OCI-M2 (cell line): ENCODE measurements at regions not wholly inside any gene's neighbourhood (a gene's known extent, or its start where the extent isn't known, plus 50 kb on each side); places are given as distances from the start of the nearest gene placed in this dataset.

Experiments
- DNase-seq: peaks from one replicate; lab custom pipeline; 2025; ENCODE audit not compliant: unreplicated experiment; lab: John Stamatoyannopoulos, UW

DNA sequence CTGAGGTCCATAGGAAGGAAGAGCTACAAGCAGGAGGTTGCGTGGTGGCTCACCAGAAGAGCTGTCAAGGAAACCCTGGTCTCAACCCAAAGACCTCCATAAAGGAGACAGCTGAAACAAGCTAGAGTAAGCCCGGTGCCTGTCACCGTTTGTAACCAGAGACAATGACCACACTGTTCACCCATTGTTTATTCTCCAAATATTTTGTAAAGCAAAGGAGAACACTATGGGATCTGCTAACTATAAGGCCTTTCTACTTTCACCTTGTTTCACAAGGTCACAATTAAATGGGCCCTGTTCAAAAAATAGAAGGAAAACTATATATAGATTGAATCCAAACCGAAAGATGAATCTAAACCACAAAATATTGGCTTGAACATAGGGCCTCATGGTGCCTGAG lies 128.9 kb upstream of the TPRG1 start:
- DNase-seq = no peak

DNA sequence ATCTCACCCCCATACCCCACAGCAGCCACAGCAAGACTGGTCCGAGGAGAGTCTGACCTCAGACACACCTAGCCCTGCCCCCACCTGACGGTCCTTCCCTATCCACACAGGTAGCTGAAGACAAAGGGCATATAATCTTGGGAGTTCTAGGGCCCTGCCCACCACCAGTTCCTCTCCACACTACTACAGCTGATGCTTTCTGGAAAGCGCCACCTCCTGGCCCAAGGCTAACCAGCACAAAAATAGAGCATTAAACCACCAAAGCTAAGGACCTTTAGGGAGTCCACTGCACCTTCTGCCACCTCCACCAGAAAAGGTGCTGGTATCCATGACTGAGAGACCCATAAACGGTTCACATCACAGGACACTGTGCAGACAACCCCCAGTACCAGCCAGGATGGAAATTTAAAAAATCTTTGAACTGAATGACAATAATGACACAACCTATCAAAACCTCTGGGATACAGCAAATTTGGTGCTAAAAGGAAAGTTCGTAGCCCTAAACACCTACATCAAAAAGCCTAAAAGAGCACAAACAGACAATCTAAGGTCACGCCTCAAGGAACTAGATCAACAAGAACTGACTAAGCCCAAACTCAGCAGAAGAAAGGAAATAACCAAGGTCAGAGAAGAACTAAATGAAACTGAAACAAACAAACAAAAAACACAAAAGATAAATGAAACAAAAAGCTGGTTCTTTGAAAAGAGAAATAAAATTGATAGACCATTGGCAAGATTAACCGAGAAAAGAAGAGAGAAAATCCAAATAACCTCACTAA lies 122.1 kb upstream of the TPRG1 start:
- no peak for DNase-seq

DNA sequence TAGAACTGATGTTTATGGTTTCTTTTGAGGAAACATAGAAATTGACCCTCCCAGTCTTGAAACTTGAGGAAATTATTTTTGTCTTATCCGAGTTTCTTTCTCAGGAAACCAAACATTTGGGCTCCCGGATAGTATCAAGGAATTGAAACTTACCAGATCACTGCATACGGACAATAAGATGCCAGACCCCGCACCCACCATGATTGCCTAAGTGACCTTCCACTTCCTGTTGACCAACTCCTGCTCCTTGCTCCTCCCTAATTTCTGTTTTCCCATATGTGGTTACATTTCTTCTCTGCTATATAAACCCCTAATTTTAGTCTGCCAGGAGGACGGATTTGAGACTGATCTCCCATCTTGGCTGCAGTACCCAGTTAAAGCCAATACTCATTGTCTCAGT lies 118.4 kb upstream of the TPRG1 start:
- DNase-seq = no peak

DNA sequence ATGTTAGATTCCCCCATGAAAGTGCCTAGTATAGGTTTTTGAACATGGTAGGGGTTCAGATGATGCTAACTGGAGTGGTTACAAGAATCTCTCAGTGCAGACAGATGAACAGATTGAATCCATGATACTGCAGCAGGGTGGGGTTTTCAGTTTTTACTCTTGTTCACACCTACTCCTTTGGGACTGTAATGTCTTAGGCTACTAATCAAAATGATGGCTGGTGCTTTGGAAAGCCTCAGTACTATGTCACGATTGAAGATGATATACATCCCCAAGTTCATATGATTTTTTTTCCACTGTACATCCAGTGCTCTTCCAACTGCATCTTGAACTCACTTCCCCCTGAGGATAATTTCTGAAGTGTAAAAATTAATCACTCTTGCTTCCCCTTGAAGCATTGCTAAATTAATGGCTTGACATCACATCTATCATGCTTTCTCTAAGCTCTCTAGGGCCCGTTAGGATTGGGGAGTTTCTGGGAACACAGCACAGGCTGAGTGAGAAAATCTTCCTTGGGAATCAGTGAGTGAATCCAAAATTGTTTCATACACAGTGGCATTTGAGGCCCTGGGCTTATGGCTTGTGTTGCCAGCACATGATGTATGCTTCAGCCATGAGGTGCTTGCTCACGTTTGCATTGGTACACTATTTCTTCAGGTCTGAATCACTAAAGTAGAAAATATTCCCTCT lies 115.0 kb upstream of the TPRG1 start:
- DNase-seq = no peak

DNA sequence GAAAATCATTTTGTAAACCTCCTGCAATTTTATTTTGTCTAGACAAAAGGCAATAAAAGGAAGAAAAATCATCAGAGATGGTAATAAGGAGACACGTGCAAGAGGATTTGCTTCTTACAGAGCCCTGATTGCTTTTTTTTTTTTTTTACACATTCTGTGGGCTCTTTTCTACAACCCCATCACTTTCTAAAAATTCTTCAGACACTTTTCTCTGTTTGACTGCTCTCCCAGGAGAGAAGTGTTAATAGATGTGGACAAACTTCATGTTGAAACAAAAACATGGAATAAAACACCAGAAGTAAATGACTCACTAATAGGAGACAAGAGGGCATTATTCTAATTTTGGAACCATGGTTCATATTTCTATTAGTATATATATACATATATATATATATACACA lies 114.4 kb upstream of the TPRG1 start:
- no peak for DNase-seq

DNA sequence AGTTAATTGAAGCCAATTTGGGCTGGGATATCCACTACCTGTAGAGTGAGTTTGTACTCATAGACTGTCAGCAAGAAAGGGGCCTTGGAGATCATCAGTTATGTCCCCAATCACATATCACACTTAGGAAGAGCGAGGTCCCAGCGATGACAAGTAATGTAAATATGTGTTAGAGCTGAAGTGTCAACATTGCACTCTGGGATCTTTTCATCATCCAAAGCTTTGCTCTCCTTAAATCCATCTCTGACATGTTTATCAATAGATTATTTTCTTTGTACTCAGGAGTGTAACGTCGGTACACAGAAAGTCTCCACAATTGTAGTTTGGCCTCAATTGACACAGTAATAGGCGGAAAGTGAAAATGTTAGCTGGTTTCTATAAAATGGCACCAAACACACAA lies 113.7 kb upstream of the TPRG1 start:
- DNase-seq = no peak

DNA sequence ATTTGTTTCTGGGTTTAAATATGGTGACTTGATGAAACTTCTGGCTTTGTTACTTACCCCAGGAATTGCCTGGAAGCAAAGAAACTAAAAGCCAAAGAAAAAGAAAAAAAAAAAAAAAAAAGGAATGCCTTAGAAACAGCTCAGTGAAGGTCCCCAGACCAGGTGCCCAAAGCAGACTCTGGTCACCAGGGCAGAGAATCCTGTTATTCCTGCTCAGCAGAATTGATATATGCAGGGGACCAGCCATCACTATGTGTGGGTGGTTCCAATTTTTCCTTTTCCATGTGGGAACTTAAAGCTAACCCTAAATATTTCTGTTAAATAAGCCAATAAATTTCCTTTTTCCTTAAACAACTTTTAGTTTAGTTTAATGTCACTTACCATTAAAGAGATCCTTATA lies 100.8 kb upstream of the TPRG1 start:
- no peak for DNase-seq

DNA sequence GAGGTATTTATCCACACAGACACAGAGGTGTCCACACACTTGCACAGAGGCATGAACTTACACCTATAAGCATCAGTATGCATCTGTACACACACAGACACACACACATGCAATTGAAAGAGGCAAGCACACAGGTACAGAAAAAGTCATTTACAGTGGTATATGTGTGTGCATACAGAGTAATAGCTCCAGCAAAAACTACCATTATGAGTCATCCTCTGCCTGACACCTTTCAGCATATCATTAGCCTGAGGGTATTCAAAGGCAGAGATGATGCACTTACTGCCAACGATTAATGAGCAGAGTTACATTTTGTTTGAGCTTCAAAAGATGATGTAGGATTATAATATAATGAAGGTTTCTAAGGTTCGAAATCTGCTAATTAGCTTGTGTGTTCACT lies 100.3 kb upstream of the TPRG1 start:
- DNase-seq = no peak

DNA sequence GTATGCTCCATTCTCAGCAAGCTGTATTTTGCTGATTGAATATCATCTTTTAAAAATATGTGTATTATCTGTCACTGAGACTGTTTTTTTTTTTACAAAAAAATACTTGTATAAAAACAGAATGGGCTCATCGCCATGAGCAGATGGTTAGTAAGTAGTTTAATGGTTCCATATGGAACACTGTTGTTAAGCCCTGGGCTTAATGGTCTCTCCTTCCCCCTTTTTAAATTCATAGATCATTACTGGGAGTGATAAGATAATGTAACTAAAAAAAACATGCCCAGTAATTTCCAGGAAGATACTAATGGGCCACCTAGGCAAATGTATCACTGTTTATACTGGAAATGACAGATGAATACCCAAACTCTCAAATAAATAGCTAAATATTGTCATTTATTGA lies 95.3 kb upstream of the TPRG1 start:
- no peak for DNase-seq

DNA sequence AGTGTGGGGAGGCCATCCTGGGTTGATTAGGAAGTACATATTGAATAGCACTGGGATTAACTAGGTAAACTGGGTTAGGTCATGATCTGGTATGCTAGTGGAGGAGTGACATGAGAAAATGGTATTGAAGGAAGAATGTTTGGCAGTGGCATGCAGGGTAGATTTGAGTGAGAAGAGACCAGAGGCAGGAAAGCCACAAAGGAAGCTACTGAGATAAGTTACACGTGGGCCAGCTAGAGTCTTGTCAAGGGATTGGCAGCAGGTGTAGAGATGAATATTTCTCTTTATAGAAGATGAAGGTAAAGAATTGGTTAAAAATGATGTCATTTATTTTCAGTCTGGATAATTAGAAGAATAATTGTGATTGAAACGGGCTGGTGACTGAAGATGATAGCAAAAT lies 91.0 kb upstream of the TPRG1 start:
- no peak for DNase-seq

DNA sequence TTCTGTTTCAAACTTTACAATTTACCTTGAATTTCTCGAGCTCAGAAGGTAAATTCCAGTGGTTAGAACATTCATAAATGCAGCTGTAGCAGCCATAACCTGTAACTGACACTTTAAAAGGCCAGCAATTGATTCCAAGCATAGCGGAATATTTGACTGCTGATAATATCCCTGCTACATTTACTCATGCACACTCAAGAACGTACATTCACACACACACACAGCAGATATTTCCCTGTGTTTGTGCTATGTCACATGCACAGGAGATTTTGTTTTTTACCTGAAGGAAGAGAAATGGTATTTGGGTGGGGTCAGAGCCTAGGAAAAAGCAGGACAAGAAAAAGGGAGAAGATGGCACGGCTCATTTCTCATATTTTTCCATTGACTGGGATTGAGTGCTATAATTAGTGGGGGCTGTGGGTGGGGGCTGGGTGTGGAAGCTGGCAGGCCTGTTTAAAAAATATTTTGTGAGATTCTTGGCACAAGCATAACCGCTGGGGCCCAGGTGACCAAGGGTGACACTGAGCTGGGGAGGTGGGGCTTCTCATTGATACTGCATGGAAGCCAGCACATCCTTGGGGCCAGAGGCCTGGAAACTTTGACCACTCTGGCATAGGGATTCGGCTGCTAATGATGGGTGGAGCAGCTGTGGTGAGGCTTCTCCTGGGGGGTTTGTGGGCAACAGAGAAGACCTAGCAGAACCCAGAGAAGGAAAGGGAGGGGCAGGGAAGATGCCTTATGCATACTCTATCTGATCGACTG lies 88.9 kb upstream of the TPRG1 start:
- DNase-seq = no peak

DNA sequence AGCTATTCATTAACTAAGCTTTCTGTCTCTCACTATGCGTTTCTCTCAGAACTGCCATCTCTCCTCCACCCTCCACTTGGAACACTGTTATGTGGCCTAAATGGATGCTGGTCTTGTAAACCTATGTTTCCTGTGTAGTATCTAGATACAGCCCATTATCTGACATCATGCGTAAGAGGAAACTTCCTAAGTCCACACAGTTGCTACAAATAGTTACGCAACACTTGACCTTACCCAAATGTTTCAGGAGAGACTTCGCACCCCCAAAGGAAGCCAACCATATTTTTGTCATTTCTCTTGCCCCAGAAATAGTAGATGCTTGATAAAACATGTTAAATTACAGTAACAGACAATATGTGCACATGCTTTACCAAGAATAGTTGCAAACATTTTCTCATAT lies 87.2 kb upstream of the TPRG1 start:
- DNase-seq = no peak

DNA sequence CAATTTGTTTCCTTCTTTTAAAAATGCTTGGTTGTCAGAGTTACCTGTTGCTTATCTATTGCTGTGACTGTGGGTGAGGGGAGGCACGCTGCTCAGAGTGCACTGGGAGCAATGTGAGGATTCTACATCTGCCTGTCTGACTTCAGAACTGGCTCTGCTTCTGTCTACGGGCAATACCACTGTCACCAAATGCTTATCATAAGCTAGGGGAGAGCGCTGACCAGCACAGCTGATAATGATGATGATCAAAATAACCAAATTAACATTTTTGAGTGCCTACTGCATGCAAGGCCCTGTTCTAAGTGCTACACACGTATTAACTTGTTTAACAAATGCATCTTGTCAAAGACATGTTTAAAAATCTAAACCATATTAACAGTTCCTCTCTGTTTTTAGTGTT lies 79.2 kb upstream of the TPRG1 start:
- no peak for DNase-seq

DNA sequence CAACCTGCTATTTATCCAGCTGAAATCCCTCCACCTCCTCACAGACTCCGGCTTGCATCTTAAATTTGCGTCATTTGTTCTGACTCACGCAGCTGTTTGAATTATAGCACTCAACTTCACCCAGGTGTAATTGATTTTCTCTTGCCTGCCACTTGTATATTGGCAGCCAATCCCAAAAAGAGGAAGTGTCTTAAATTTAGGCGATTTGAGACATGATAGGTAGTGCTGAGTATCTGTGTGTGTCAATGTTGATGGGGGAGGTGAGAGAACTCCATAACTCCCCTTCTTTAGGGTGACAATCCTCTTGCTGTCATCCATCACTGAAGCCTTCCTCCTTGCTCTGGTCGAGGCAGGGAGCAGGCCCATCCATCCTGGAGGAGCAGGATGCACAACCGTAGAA lies 77.2 kb upstream of the TPRG1 start:
- DNase-seq = no peak

DNA sequence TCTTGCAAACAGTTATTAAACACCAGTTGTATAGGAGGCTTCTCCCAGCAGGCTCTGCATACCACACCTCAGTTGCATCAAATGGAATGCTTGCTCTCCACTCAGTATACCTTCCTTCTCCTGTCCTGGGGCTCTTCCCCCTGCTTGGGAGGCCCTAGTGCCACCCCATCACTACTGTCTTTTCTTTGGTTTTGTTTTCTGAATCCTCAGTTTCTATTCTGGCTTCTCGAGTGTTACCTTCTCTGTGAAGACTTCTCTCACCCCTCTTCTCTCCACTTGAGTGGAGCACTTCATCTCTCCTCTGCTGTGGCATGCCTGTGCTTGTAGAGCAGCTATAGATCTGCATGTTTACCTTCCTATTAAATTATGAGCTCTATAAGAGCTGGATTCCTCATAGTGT lies 75.7 kb upstream of the TPRG1 start:
- DNase-seq = no peak

DNA sequence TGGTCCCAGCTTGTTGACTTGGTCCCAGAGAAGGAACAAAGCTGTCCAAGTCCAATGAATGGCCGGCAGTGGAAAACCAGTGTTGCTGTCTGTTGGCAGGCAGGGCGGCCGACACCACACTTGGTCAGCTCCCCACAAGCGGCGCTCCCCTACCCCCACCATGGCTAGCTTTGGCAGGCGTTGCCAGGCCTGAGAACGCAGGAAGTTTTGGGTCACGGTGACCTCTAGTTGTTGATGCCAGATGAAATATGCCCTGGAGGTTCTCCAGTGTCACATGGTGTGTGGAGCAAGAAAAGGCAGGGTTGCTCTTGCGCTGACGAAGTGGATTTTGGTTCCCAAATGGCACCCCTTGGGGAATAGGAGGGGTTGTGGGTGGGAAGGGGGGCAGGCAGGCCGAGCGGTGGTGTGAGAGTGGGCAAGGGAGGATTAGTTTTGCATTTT lies 72.7 kb upstream of the TPRG1 start:
- DNase-seq = no peak

DNA sequence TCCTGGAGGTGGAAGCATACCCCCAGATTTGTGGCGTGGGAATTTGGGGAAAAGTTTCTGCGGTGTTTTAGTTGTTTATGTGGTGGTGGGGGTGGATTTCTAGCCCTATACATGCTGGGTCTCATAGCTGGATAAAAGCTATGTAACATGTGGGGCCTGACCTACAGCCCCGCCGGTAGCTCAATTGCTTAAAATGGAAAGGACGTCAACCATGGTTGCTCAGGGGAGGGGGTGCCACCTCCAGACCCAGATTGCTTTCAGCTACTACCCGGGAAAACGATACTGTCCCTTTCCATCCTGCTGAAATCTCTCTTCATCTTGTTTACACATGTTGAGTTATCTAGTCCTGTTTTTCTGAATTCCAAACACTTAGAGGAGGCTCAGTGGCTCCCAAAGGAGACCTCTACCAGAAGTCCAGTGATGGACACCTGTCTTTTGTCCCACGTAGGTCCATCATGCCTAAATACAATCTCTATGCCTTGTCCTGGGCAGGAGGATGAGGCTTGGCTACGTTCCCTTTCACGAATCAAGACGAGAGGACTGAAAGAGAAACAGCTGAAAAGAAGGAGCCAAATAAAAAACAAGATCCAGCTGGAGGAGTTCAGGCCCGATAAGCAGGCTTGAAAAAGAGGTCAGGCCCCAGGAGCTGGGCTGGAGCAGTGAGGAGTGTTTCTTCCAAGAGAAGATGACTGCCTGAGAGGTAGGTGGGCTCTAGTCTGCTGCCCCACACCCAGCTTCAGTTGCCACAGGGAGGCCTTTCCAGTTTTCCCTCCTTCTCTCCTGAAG lies 72.1 kb upstream of the TPRG1 start:
- DNase-seq = no peak

DNA sequence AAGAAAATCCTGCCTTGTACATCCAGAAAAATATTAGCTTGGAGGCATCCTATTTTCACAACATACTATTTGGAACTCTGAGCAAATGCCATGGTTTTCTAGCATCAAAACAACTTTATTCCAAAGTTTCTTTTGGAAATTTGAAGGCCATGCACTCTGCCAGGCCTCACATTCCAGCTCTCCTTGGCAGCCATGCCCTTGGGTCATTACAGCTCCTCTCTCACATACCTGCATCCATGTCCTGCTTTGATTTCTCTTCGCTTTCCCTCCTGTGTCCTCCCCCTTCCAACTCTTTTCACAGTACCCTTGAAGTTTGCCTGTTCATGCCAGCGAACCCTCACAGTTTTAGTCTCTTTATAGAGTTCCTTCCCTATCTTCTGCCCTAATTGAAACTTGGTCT lies 70.9 kb upstream of the TPRG1 start:
- DNase-seq = no peak

DNA sequence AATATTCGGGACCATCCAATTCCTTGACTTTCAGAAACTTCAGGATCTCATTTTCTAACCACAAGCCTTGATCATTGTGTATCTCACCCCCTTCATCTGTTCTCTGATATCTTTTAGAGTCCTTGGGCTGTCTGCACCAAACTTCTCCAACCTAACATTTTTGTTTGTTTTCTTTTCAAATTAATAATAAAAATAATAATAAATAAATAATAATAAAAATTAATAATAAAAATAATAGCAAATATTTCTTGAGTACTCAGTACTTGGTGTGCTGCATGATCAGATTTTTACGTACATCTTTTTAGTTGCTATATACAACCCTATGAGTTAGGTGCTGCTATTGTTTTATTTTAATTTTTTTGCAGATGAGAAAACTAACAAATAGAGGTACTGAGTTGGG lies 70.2 kb upstream of the TPRG1 start:
- DNase-seq = no peak

DNA sequence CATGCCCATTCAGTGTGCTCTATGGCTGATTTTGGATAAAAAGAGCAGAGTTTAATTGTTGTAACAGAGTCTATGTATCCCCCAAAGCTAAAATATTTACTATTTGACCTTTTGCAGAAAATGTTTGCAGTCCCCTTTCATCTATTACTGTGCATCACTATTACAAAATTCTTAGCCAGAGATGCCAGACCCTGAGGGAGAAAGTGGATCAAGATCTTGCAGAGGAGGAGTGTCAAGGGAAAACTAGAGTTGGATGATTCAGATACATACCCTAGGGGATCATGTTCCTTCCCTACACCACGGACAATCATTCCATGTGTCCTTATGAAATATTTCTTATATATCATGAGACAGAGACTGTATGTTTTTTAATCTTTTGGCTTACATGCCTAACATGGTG lies 68.6 kb upstream of the TPRG1 start:
- DNase-seq = no peak

DNA sequence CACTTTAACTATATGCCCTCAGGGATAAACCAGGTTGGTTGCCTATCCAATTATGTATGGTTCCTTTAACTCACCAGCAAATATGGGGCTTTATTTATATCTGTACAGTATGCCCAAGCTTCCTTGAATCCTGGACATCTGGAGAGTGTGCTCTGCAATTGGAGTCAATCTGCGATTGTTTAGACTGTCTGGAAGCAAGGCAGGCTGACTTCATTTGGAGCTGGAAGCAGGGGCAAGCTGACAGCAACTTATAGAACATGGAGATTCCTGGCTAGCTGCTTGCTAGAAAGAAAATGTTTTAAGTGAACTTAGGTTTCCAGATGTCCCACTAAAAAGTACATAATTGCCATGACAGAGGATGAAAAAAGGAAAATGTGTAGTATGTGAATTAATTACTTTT lies 63.7 kb upstream of the TPRG1 start:
- DNase-seq = no peak
